SK-N-SH treated with all-trans-retinoic acid at 6 μM for 48 hours (cell line): ENCODE measurements at regions not wholly inside any gene's neighbourhood (a gene's known extent, or its start where the extent isn't known, plus 50 kb on each side); places are given as distances from the start of the nearest gene placed in this dataset.

ENCODE experiments used
- CREB5 ChIP-seq: fragments of 250-450 bp; sonication (Bioruptor Pico); IDR thresholded peaks from 2 replicates; pipeline ENCODE4 v1.5.1; 2020; ENCODE audit warnings: low read depth, mild to moderate bottlenecking, moderate library complexity
- ESRRG ChIP-seq: fragments of 250-450 bp; sonication (Bioruptor Pico); IDR thresholded peaks from 2 replicates; pipeline ENCODE4 v1.6.1; 2021; ENCODE audit warnings: mild to moderate bottlenecking
- GLIS3 ChIP-seq: fragments of 250-450 bp; sonication (Bioruptor Pico); IDR thresholded peaks from 2 replicates; pipeline ENCODE4 v1.5.0; 2020; ENCODE audit warnings: mild to moderate bottlenecking, moderate library complexity
- PATZ1 ChIP-seq: fragments of 250-450 bp; sonication (Bioruptor Pico); IDR thresholded peaks from 2 replicates; pipeline ENCODE4 v1.8.0; 2020; ENCODE audit warnings: mild to moderate bottlenecking, moderate library complexity, borderline replicate concordance
- POU6F1 ChIP-seq: fragments of 250-450 bp; sonication (Bioruptor Pico); IDR thresholded peaks from 2 replicates; pipeline ENCODE4 v1.8.0; 2021; ENCODE audit warnings: low read depth, mild to moderate bottlenecking, moderate library complexity, borderline replicate concordance
- RARB ChIP-seq: fragments of 250-450 bp; sonication (Bioruptor Pico); IDR thresholded peaks from 2 replicates; pipeline ENCODE4 v1.8.0; 2021; ENCODE audit warnings: mild to moderate bottlenecking, moderate library complexity
- TCF4 ChIP-seq: fragments of 250-450 bp; sonication (Bioruptor Pico); IDR thresholded peaks from 2 replicates; pipeline ENCODE4 v1.8.0; 2021; ENCODE audit warnings: mild to moderate bottlenecking, moderate library complexity, borderline replicate concordance
- TSHZ2 ChIP-seq: fragments of 250-450 bp; sonication (Bioruptor Pico); IDR thresholded peaks from 2 replicates; pipeline ENCODE4 v1.5.0; 2020; ENCODE audit warnings: mild to moderate bottlenecking, moderate library complexity
- ZFP3 ChIP-seq: fragments of 250-450 bp; sonication (Bioruptor Pico); IDR thresholded peaks from 2 replicates; pipeline ENCODE4 v1.5.0; 2020; ENCODE audit warnings: mild to moderate bottlenecking, moderate library complexity
- ZFP30 ChIP-seq: fragments of 450-650 bp; formaldehyde crosslinking; IDR thresholded peaks from 2 replicates; pipeline ENCODE4 v1.5.0; 2022; ENCODE audit warnings: mild to moderate bottlenecking, moderate library complexity
- ZNF8 ChIP-seq: fragments of 450-650 bp; formaldehyde crosslinking; IDR thresholded peaks from 2 replicates; pipeline ENCODE4 v1.5.0; 2020; ENCODE audit warnings: mild to moderate bottlenecking, moderate library complexity

- TF ChIP-seq TCF4 (CRISPR knock-in tag) (no peak), ESRRG (no peak), PATZ1 (no peak), TSHZ2 (CRISPR knock-in tag) (no peak), ZFP3 (CRISPR knock-in tag) (no peak), CREB5 (CRISPR knock-in tag) (no peak), ZNF8 (CRISPR knock-in tag) (no peak), POU6F1 (CRISPR knock-in tag) (no peak), GLIS3 (no peak), ZFP30 (CRISPR knock-in tag) (no peak), RARB (CRISPR knock-in tag) (no peak)
Observed at GRCh38 chr6:170030284-170030815, 260.5 kb downstream of the DLL1 start.
